ENCODE measurements at regions not wholly inside any gene's neighbourhood (a gene's known extent, or its start where the extent isn't known, plus 50 kb on each side); places are given as distances from the start of the nearest gene placed in this dataset.
A peak's percentile ranks its signal among the peaks of the same experiment; 100 is the strongest.

DNA sequence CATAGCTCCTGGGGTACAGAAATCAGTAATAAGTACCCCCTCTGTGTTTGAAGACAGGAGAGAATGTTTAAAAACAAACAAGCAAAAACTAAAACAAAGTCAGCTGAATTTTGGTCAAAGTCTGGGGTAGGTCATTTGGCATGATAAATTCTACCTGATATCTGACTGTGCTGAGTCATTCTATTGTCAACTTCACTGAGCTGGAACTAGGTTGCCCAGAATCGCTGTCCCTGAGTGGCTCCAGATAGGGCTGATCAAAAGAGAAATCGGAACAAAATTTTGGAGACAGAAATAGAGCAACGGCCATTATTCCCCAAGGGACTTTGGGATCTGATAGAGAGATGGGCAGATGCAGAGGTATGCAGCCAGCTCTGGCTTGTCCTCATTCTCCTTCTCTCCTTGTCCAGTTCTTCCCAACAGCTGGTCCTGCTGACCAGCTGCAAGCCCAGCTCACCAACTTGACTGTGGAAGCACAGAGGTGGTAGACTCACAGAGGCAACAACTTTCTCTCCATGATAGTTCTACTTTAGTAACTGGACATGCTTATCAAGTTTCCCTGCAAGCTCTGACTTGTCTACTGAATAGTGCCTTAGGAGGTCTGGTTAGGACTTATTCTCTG is 57.3 kb upstream of the MYRIP start (continued):
- TF ChIP-seq ZBTB8A (IDR thresholded peaks at IDR 0.05; ENCODE audit: partially characterized antibody) (no peak), RBFOX2 (IDR thresholded peaks at IDR 0.05; ENCODE audit: low read depth, low read length) (no peak), ZFX (CRISPR knock-in tag; IDR thresholded peaks at IDR 0.05) (no peak), NFE2 (IDR thresholded peaks at IDR 0.05; ENCODE audit: low read depth) (peak; percentile 84), KDM1A (IDR thresholded peaks at IDR 0.05) (no peak), ZNF121 (CRISPR knock-in tag; conservative IDR thresholded peaks at IDR 0.05) (no peak), RFX5 (IDR thresholded peaks at IDR 0.05; ENCODE audit: low read depth, low read length) (no peak), ZNF324 (CRISPR knock-in tag; IDR thresholded peaks at IDR 0.05) (no peak), FOXP1 (CRISPR knock-in tag; IDR thresholded peaks at IDR 0.05) (no peak), ZNF217 (CRISPR knock-in tag; IDR thresholded peaks at IDR 0.05) (no peak), NR3C1 (CRISPR knock-in tag; IDR thresholded peaks at IDR 0.05) (no peak), ARNT (IDR thresholded peaks at IDR 0.05) (no peak)
- TF ChIP-seq, protein P1, sequence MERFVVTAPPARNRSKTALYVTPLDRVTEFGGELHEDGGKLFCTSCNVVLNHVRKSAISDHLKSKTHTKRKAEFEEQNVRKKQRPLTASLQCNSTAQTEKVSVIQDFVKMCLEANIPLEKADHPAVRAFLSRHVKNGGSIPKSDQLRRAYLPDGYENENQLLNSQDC (CRISPR knock-in tag; IDR thresholded peaks at IDR 0.05): no peak
- TF ChIP-seq, protein P2, sequence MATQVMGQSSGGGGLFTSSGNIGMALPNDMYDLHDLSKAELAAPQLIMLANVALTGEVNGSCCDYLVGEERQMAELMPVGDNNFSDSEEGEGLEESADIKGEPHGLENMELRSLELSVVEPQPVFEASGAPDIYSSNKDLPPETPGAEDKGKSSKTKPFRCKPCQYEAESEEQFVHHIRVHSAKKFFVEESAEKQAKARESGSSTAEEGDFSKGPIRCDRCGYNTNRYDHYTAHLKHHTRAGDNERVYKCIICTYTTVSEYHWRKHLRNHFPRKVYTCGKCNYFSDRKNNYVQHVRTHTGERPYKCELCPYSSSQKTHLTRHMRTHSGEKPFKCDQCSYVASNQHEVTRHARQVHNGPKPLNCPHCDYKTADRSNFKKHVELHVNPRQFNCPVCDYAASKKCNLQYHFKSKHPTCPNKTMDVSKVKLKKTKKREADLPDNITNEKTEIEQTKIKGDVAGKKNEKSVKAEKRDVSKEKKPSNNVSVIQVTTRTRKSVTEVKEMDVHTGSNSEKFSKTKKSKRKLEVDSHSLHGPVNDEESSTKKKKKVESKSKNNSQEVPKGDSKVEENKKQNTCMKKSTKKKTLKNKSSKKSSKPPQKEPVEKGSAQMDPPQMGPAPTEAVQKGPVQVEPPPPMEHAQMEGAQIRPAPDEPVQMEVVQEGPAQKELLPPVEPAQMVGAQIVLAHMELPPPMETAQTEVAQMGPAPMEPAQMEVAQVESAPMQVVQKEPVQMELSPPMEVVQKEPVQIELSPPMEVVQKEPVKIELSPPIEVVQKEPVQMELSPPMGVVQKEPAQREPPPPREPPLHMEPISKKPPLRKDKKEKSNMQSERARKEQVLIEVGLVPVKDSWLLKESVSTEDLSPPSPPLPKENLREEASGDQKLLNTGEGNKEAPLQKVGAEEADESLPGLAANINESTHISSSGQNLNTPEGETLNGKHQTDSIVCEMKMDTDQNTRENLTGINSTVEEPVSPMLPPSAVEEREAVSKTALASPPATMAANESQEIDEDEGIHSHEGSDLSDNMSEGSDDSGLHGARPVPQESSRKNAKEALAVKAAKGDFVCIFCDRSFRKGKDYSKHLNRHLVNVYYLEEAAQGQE (IDR thresholded peaks at IDR 0.05; ENCODE audit: borderline replicate concordance): no peak
- TF ChIP-seq, protein P2 (CRISPR knock-in tag; IDR thresholded peaks at IDR 0.05; ENCODE audit: low read depth): no peak
- TF ChIP-seq, protein P3, sequence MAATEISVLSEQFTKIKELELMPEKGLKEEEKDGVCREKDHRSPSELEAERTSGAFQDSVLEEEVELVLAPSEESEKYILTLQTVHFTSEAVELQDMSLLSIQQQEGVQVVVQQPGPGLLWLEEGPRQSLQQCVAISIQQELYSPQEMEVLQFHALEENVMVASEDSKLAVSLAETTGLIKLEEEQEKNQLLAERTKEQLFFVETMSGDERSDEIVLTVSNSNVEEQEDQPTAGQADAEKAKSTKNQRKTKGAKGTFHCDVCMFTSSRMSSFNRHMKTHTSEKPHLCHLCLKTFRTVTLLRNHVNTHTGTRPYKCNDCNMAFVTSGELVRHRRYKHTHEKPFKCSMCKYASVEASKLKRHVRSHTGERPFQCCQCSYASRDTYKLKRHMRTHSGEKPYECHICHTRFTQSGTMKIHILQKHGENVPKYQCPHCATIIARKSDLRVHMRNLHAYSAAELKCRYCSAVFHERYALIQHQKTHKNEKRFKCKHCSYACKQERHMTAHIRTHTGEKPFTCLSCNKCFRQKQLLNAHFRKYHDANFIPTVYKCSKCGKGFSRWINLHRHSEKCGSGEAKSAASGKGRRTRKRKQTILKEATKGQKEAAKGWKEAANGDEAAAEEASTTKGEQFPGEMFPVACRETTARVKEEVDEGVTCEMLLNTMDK (IDR thresholded peaks at IDR 0.05; ENCODE audit: borderline replicate concordance, insufficient read depth, low read depth, low read length, poor library complexity, severe bottlenecking): no peak
- TF ChIP-seq, protein P4, sequence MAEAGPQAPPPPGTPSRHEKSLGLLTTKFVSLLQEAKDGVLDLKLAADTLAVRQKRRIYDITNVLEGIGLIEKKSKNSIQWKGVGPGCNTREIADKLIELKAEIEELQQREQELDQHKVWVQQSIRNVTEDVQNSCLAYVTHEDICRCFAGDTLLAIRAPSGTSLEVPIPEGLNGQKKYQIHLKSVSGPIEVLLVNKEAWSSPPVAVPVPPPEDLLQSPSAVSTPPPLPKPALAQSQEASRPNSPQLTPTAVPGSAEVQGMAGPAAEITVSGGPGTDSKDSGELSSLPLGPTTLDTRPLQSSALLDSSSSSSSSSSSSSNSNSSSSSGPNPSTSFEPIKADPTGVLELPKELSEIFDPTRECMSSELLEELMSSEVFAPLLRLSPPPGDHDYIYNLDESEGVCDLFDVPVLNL (CRISPR knock-in tag; IDR thresholded peaks at IDR 0.05; ENCODE audit: low read depth): no peak

Data from K562 (cell line).